Kidney (tissue), 13 donors: ENCODE measurements at regions not wholly inside any gene's neighbourhood (a gene's known extent, or its start where the extent isn't known, plus 50 kb on each side); places are given as distances from the start of the nearest gene placed in this dataset.

Source experiments
- DNase-seq, 5 donors: peaks; one replicate each; pipeline ENCODE4 v3.0.0-alpha.2; 2013 to 2020
- FAIRE-seq: peaks from 2 replicates; lab custom pipeline; 2012; peaks lifted over from hg19 to GRCh38; lab: Jason Lieb, UNC
- H3K27ac ChIP-seq, 2 donors: one replicate each; pipeline ENCODE4 v1.7.0; 2013; ENCODE audit warnings: low read depth in 2 of 2, low read length in 2 of 2, inconsistent platforms in 1 of 2
- H3K27me3 ChIP-seq: one replicate; pipeline ENCODE4 v1.7.1; 2013; ENCODE audit warnings: low read length, inconsistent platforms; ENCODE audit not compliant: control insufficient read depth, insufficient read depth
- H3K36me3 ChIP-seq, 3 donors: one replicate each; pipeline versions ENCODE4 v1.7.0 to v1.7.1; 2013; ENCODE audit warnings: low read length in 3 of 3, control low read depth in 1 of 3, inconsistent platforms in 1 of 3; ENCODE audit not compliant: insufficient read depth in 3 of 3, control insufficient read depth in 2 of 3
- H3K4me1 ChIP-seq, 3 donors: one replicate each; pipeline versions ENCODE4 v1.7.0 to v1.7.1; 2013; ENCODE audit warnings: low read length in 3 of 3, inconsistent platforms in 1 of 3, low read depth in 1 of 3; ENCODE audit not compliant: control insufficient read depth in 2 of 3, insufficient read depth in 2 of 3
- H3K4me3 ChIP-seq, 3 donors: one replicate each; pipeline versions ENCODE4 v1.7.0 to v1.8.1; 2013; ENCODE audit warnings: low read length in 3 of 3, control low read depth in 1 of 3, inconsistent platforms in 1 of 3
- H3K9ac ChIP-seq, 3 donors: one replicate each; pipeline versions ENCODE4 v1.7.0 to v1.7.1; 2013; ENCODE audit warnings: low read length in 3 of 3, control low read depth in 1 of 3, inconsistent platforms in 1 of 3
- H3K9me3 ChIP-seq, 3 donors: one replicate each; pipeline versions ENCODE4 v1.7.0 to v1.7.1; 2013; ENCODE audit warnings: low read length in 3 of 3, control low read depth in 1 of 3, inconsistent platforms in 1 of 3; ENCODE audit not compliant: control insufficient read depth in 2 of 3, insufficient read depth in 1 of 3
- CTCF ChIP-seq: IDR thresholded peaks from 3 replicates; pipeline ENCODE4 v1.5.1; 2012; ENCODE audit warnings: mild to moderate bottlenecking, moderate library complexity, borderline replicate concordance; ENCODE audit not compliant: insufficient read depth; ENCODE audit errors: extremely low read depth
- intact Hi-C: fragments of 100-400 bp; cut with DNase I; formaldehyde crosslinking; loops from one replicate; pipeline ENCODE4 v1.11.1; 2022
- donor health status: control.
- donor health status: control.
- donor health status: control.
- donor health status: control.
- donor health status: control.
- donor health status: DM: yes; HTN: yes; CAD: no.
- donor health status: Normal renal cell carcinoma (clear cell type).

- no peaks in the 10 kb centered on the region for H3K27me3 ChIP-seq
- DNase-seq: no peak
- intact Hi-C loops: no loop called here
- no peaks in the 10 kb centered on the region for H3K4me1 ChIP-seq
- H3K27ac ChIP-seq: no peak overlapping the region
- TF ChIP-seq CTCF: no peak
- no peak for FAIRE-seq
- no peak overlapping the region for H3K9ac ChIP-seq
- no peaks in the 10 kb centered on the region for H3K9me3 ChIP-seq
- H3K4me3 ChIP-seq: no peak overlapping the region
- H3K36me3 ChIP-seq: no peaks in the 10 kb centered on the region
These were observed 128.2 kb downstream of the ASMT start for GRCh38 chrX:1743105-1743504.

GRCh38 chrX:1743663-1744062 is 128.8 kb downstream of the ASMT start:
- TF ChIP-seq CTCF: no peak
- Histone ChIP-seq H3K4me3 (no peak overlapping the region), H3K4me1 (no peaks in the 10 kb centered on the region), H3K27ac (no peak overlapping the region), H3K27me3 (no peaks in the 10 kb centered on the region), H3K9ac (no peak overlapping the region), H3K9me3 (no peaks in the 10 kb centered on the region), H3K36me3 (no peaks in the 10 kb centered on the region)
- intact Hi-C loops: no loop called here
- DNase-seq: no peak
- no peak for FAIRE-seq

DNA sequence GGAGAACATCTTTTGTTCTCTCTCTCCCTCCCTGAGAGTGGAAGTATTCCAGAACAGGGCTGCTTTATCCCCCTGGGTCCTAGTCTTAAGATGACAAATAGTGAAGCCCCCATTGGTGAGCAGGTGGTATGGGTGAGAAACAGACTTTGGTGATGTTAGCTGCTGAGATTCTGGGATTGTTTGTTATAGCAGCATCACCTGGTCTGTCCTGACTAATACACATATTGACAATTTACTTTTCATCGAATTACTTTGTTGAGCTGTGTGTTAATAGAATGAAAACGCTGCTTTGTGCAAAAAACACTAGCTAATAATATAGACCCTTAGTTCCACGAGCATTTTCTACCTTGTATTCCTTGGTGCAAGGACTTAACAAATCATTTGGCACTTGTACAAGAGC is 133.5 kb downstream of the ASMT start:
- Histone ChIP-seq H3K9me3 (peaks cover 0 to 4% (median 0%) of the 10 kb centered on the region in 3 donors), H3K36me3 (no peaks in the 10 kb centered on the region), H3K4me1 (no peaks in the 10 kb centered on the region), H3K27me3 (no peaks in the 10 kb centered on the region), H3K27ac (no peak overlapping the region), H3K4me3 (no peak overlapping the region), H3K9ac (no peak overlapping the region)
- no peak for DNase-seq
- FAIRE-seq: no peak
- intact Hi-C loops: no loop called here
- TF ChIP-seq CTCF: no peak

GRCh38 chrX:1749499-1749898 is 134.6 kb downstream of the ASMT start:
- Histone ChIP-seq H3K4me3 (no peak overlapping the region), H3K9ac (no peak overlapping the region), H3K27me3 (no peaks in the 10 kb centered on the region), H3K36me3 (no peaks in the 10 kb centered on the region), H3K27ac (no peak overlapping the region), H3K9me3 (peaks cover 0 to 4% (median 0%) of the 10 kb centered on the region in 3 donors), H3K4me1 (no peaks in the 10 kb centered on the region)
- TF ChIP-seq CTCF: no peak
- intact Hi-C loops: no loop called here
- DNase-seq (no peak), FAIRE-seq (no peak)
